Panc1 (cell line): ENCODE measurements at regions not wholly inside any gene's neighbourhood (a gene's known extent, or its start where the extent isn't known, plus 50 kb on each side); places are given as distances from the start of the nearest gene placed in this dataset.

Experiments used
- ATAC-seq: fragments of 200-7000 bp; cut with Tn5 transposase; 2 replicates; pipeline ENCODE4 v1.9.1; 2020; ENCODE audit warnings: mild to moderate bottlenecking, moderate library complexity
- BruUV-seq: library from RNA; stranded (reverse); fragments of 400-500 nt; replicated peaks from 2 replicates; lab custom pipeline; 2021; lab: Mats Ljungman, UMichigan
- CTCF ChIA-PET: fragments of 300-600 bp; sonication (Branson Sonifier 250); formaldehyde crosslinking; loops from one replicate; lab custom pipeline; 2022; ENCODE audit warnings: antibody characterized with exemption; lab: Charles Lee
- POLR2A ChIA-PET: fragments of 300-600 bp; sonication (Branson Sonifier 250); formaldehyde crosslinking; loops from one replicate; lab custom pipeline; 2022; ENCODE audit warnings: antibody characterized with exemption; lab: Charles Lee
- DNase-seq: peaks from one replicate; pipeline ENCODE4 v3.0.0-alpha.2; 2010; ENCODE audit warnings: low read depth, low spot score
- H3K27ac ChIP-seq: 2 replicates; pipeline ENCODE4 v1.5.1; 2011; ENCODE audit warnings: mild to moderate bottlenecking, low read length, inconsistent platforms
- H3K27me3 ChIP-seq: fragments of 200-500 bp; sonication (Bioruptor generic); 2 replicates; pipeline ENCODE4 v1.6.0; 2014; ENCODE audit warnings: low read length, inconsistent platforms; ENCODE audit not compliant: control insufficient read depth, insufficient read depth
- H3K36me3 ChIP-seq: fragments of 200-500 bp; sonication (Bioruptor generic); 2 replicates; pipeline ENCODE4 v1.5.1; 2014; ENCODE audit warnings: inconsistent platforms, mild to moderate bottlenecking, low read length, moderate library complexity; ENCODE audit not compliant: control insufficient read depth, insufficient read depth
- H3K4me1 ChIP-seq: 2 replicates; pipeline ENCODE4 v1.5.1; 2011; ENCODE audit warnings: inconsistent platforms, mild to moderate bottlenecking, low read length, moderate library complexity; ENCODE audit not compliant: control insufficient read depth, insufficient read depth
- H3K4me3 ChIP-seq, 2 experiments: 2 replicates each; pipeline ENCODE4 v1.5.1; 2011 to 2012; ENCODE audit warnings: low read depth in 2 of 2, low read length in 2 of 2, mild to moderate bottlenecking in 2 of 2, inconsistent platforms in 1 of 2, moderate library complexity in 1 of 2
- H3K9me3 ChIP-seq: fragments of 200-500 bp; sonication (Bioruptor generic); 2 replicates; pipeline ENCODE4 v1.5.1; 2014; ENCODE audit warnings: low read depth, mild to moderate bottlenecking, inconsistent platforms, low read length, moderate library complexity; ENCODE audit not compliant: control insufficient read depth, insufficient read depth
- CTCF ChIP-seq: fragments of 450-650 bp; IDR thresholded peaks from 2 replicates; pipeline ENCODE4 v1.5.1; 2017; ENCODE audit warnings: mild to moderate bottlenecking
- POLR2AphosphoS5 ChIP-seq: IDR thresholded peaks from 2 replicates; pipeline ENCODE4 v1.6.1; 2012; ENCODE audit warnings: mild to moderate bottlenecking, low read depth, low read length, moderate library complexity
- REST ChIP-seq, 2 experiments: IDR thresholded peaks; 2 replicates each; pipeline ENCODE4 v1.6.1; 2011 to 2012; ENCODE audit warnings: low read depth in 2 of 2, control low read depth in 1 of 2, low read length in 1 of 2, mild to moderate bottlenecking in 1 of 2, moderate library complexity in 1 of 2; ENCODE audit not compliant: insufficient read depth in 1 of 2
- SIN3A ChIP-seq: IDR thresholded peaks from 2 replicates; pipeline ENCODE4 v1.6.1; 2012; ENCODE audit warnings: low read depth, mild to moderate bottlenecking, low read length, moderate library complexity, borderline replicate concordance; ENCODE audit not compliant: insufficient read depth
- TCF7L2 ChIP-seq: IDR thresholded peaks from 2 replicates; pipeline ENCODE4 v1.6.1; 2011; ENCODE audit warnings: mild to moderate bottlenecking, low read depth, low read length, inconsistent platforms
- in situ Hi-C: cut with HindIII; loops from 2 replicates; pipeline ENCODE4 v1.10.0; 2016; ENCODE audit warnings: low sequenced_read_pairs, low pct_unique_long_range_greater_than_20kb
- intact Hi-C: fragments of 100-400 bp; cut with micrococcal nuclease; formaldehyde crosslinking; loops from one replicate; pipeline ENCODE4 v1.10.0; 2022; ENCODE audit not compliant: unreplicated experiment

GRCh38 chr5:73230264-73231245 is 57.6 kb downstream of the TMEM174 start:
- ChIA-PET POLR2A (no interaction called here), CTCF (interaction anchor here (0.8 kb wide), 1 partner anchor 12 kb away, joined by 3 read pairs; no protein-coding TSS in a partner anchor)
- intact Hi-C loops = no loop called here

More at GRCh38 chr5:73230264-73231245, 57.6 kb downstream of the TMEM174 start:
- Histone ChIP-seq H3K9me3 (no peaks in the 10 kb centered on the region), H3K4me3 (no peak overlapping the region), H3K36me3 (no peaks in the 10 kb centered on the region), H3K27me3 (no peaks in the 10 kb centered on the region), H3K27ac (no peak overlapping the region), H3K4me1 (no peaks in the 10 kb centered on the region)
- no TSS peak for BruUV-seq
- in situ Hi-C loops = no loop called here
- DNase-seq = no peak
- TF ChIP-seq SIN3A = no peak
- TF ChIP-seq CTCF = no peak
- TF ChIP-seq POLR2AphosphoS5 = no peak
- no peak for TF ChIP-seq REST (IDR thresholded peaks at IDR 0.05; ENCODE audit: insufficient read depth in 1 of 2, low read depth in 2 of 2, low read length in 1 of 2)
- TF ChIP-seq TCF7L2 = no peak
- ATAC-seq = no peak
